ENCODE measurements at regions not wholly inside any gene's neighbourhood (a gene's known extent, or its start where the extent isn't known, plus 50 kb on each side); places are given as distances from the start of the nearest gene placed in this dataset.
A peak's percentile ranks its signal among the peaks of the same experiment; 100 is the strongest.

DNA sequence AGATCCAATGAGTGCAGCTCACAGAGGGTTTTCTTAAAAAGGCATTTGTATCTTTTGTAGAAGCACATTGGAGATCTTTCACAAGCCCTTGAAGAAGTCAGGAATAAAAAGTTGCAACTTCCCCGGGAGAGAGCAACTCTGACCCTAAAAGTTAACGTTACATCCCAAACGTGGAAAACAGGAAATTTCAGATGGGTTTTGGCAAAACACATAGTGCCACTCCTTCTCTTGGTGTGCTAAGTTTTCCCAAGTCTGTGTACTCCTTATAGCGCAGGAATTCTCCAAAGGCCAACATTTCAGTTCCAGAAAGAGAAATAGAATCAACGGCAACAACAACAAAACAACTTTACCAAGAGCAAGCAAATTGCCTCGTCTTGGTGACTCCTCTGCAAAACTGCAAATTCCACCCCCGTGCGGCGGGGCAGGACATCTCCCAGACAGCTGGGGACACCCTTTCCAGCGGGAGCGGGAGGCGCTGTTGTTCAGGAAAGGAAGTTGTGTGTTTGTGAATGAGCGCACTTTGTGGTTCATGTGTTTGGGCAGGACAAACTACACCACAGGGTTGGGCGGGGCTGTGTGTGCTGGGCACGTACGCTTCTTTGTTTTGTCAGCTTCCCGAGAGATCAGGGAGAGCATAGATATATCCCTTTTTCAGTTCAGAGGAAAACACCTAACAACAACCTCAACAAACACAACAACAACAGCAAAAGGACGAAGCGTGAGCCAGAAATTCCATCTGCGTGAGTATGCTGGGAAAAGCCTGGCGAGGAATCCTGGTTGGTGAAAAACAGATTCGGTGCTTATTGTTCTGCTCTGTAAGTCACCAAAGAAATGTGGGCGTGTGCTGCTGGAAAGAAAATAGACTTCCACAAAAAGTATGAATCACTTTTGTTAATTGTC is 294.7 kb upstream of the PITRM1 start:
- no peak for TF ChIP-seq POLR2A (IDR thresholded peaks at IDR 0.05)
- no peak for TF ChIP-seq EP300 (IDR thresholded peaks at IDR 0.05; ENCODE audit: low read depth)
- TF ChIP-seq, protein P1, sequence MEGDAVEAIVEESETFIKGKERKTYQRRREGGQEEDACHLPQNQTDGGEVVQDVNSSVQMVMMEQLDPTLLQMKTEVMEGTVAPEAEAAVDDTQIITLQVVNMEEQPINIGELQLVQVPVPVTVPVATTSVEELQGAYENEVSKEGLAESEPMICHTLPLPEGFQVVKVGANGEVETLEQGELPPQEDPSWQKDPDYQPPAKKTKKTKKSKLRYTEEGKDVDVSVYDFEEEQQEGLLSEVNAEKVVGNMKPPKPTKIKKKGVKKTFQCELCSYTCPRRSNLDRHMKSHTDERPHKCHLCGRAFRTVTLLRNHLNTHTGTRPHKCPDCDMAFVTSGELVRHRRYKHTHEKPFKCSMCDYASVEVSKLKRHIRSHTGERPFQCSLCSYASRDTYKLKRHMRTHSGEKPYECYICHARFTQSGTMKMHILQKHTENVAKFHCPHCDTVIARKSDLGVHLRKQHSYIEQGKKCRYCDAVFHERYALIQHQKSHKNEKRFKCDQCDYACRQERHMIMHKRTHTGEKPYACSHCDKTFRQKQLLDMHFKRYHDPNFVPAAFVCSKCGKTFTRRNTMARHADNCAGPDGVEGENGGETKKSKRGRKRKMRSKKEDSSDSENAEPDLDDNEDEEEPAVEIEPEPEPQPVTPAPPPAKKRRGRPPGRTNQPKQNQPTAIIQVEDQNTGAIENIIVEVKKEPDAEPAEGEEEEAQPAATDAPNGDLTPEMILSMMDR (IDR thresholded peaks at IDR 0.05) = peak in 2 of 5 experiments; percentile 13 to 28

All from transverse colon (tissue), 3 donors.